HEK293 (cell line): ENCODE measurements at regions not wholly inside any gene's neighbourhood (a gene's known extent, or its start where the extent isn't known, plus 50 kb on each side); places are given as distances from the start of the nearest gene placed in this dataset.

ENCODE experiments used
- CTCF ChIP-seq: fragments of 450-650 bp; formaldehyde crosslinking; IDR thresholded peaks from 2 replicates; pipeline ENCODE4 v1.5.1; 2016; ENCODE audit warnings: missing biosample characterization, missing genetic modification characterization
- PBX3 ChIP-seq: sonication (generic); formaldehyde crosslinking; IDR thresholded peaks from 2 replicates; pipeline ENCODE4 v1.8.1; 2022; ENCODE audit warnings: mild to moderate bottlenecking, moderate library complexity, missing genetic modification reagents
- ZNF488 ChIP-seq: fragments of 450-650 bp; formaldehyde crosslinking; IDR thresholded peaks from 2 replicates; pipeline ENCODE4 v1.5.1; 2016; ENCODE audit warnings: missing biosample characterization, missing genetic modification characterization

- no peak for TF ChIP-seq CTCF
- no peak for TF ChIP-seq ZNF488
- TF ChIP-seq PBX3 (CRISPR knock-in tag) = no peak
Measured at GRCh38 chr2:121120991-121121390, 164.0 kb downstream of the TFCP2L1 start.
